ENCODE measurements at regions not wholly inside any gene's neighbourhood (a gene's known extent, or its start where the extent isn't known, plus 50 kb on each side); places are given as distances from the start of the nearest gene placed in this dataset.

DNA sequence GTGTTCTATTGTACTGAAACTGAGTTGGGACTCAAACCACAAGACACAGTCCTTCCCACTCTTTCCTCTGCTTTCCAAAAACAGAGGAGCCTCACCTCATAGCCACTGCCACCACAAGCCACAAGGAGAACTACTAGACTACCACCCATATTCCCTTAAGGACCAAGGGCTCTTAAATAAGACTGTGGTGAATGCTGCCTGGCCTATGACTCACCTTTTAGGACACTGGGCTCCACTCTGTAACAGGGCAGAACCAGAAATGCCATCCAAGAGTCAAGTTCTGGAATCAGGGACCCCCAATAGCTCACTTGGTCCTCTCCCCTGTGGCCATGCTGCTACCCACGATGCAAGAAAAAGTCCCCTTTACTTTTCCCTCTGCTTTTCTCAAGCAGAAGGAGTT is 851.4 kb downstream of the BCL11A start:
- DNase-seq: no peak

DNA sequence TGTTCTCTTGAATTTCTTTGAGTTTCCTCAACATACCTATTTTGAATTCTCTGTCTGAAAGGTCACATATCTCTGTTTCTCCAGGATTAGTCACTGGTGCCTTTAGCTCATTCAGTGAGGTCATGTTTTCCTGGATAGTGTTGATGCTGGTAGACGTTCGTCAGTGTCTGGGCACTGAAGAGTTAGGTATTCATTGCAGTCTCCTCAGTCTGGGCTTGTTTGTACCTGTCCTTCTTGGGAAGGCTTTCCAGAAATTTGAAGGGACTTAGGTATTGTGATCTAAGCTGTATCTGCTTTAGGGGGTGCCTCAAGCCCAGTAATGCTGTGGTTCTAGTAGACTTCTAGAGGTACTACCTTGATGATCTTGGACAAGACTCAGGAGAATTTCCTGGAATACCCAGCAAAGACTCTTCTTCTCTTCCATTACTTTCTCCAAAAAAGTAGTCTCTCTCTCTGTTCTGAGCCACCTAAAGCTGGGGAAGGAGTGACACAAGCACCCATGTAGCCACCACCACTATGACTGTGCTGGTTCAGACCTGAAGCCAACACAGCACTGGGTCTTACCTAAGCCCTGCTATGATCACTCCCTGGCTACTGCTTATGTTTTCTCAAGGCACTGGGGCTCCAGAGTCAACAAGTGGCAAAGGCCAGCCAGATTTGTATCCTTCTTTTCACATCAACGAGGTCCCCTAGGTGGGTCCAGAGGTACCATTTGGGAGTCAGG is 852.0 kb downstream of the BCL11A start:
- DNase-seq: no peak

DNA sequence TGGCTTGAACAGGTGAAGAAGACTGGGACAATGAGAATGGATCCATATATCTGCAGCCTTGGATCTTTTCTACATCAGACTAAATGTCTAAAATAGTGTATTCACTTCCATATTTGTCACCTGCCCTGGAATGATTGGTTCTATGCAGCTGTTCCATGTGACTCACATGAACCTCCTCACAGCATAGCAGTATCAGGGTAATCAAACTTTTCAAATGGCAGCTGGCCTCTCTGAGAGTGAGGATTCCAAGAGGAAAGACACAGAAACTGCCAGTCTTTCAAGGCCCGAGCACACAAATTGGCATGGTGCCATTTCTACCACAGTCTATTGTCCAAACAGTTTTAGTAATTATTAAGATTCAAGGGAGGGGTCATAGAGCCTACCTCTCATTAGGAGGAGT is 859.3 kb downstream of the BCL11A start:
- no peak for DNase-seq

DNA sequence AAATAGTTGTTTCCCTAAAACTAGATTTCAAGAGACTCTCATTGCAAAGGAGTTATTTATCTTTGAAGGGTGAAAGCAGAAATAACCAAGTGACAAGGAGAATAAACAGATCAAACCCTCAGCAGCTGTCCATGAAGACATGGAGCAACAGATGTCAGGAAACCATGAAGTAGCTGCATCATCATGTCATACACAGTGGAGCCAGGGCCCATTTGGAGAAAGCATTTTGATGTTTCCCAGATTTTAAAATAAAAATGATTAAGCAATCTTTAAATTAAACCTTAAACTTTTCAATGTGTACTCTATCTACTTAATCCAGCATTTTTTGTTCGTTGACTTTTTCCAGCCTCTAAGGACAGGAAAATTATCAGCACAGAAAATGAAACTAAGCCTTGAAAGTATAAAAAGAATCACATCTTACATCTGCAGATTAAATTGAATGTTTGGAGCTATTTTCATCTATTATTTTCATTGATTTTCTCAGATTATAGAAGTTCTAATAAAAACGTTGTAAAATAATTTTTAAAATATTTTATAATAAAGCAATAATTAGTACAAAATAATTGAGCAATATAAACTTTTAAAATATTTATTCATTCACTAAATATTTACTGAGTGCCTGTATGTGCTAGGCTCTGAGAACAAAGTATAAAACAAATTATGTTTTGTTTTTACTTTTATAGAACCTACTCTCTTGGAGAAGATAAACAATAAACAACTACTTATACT is 860.1 kb downstream of the BCL11A start:
- no peak for DNase-seq

DNA sequence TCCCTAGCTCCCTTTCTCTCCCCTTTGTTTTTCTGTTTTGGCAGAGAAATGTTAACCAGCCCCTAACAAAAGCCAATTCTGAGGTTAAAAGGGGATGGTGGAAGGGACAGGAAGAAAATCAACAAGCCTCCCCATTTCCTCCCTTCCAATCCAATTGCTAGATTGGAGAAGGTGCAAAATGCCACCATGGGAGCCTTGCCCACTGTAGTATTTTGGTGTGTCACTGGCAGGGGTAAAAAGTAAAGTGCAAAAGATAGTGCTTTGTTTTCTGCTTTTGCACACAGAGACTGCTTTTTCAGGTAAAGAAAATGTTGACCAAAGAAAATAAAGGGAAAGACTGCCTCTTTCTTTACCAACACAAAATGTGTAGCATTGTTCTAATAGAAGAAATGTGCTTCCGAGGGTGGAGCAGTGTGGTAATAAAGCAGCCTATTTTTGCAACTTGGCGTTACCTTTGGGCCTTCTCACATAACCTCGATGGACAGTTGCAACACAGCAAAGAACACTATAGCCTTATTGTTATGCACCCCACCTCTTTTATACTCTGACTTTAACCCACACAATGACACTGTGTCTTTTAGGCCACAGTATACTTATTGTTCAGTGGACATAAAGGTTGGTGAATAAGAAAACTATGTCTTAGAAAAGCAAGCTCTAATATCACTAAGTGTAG is 861.8 kb downstream of the BCL11A start:
- DNase-seq: no peak

DNA sequence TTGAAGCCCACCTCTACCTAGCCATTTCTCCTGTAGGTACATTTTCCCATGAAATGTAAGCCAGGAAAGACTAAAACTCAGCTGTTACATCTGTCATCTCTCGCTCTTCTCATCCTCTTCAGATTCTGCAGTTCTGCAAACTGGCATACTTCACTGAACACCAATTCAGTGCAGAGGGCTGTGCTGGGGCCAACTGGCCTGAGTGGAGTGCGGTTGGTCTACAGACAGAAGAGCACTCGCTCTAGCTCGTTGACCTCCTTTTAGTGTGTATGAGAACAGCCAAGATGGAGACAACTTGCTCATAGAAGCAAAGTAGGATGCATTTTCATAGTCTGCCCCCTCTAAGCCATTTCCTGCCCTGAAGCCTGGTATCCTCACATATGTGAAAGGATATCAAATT is 862.6 kb downstream of the BCL11A start:
- DNase-seq: no peak

DNA sequence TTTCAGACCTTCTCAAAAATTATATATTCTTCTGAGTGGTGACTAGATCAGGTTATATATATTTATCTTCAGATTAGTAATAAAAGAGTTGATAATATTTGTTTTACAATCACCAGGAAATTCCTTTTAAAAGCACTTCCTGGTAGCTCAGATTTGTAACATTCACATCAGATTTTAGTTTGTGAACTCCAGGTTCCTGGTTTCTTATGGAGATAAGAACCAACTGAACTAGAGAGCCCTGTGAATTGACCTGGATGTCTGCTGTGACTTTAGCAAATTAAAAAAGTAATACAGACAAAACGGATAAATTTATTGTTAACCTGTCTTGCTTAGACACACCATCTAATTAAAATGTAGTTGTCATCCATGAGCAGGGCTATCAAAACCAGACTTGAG is 868.7 kb downstream of the BCL11A start:
- DNase-seq: no peak

DNA sequence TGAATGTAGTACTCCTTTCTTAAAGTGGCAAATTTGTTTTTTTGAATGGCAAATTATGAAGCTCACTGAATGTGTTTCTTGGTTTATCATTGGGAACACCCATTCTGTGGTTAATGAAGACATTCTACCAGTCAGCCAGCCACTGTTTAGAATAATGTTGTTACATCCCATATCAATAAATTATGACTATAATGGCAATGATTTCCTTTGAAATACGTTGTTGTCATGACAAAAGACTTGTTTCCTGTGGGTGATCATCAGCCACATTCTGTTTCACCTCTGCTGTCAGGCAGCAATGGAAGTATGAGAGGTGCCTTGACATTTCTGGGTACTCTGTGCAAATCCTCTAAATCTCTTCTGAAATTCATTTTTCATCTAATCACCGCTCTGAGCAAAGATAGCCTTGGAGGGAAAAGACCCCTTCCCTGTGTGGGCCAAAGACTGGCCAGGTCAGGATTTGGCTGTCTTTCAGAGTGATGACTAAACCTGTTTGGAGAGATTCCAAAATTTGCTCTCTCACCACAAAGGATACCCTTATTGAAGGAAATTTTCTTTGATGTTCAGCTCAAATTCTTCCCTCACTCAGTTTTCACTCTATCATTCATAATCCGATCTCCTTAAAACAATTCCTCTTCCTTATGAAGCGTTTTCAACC is 869.2 kb downstream of the BCL11A start:
- DNase-seq: no peak

DNA sequence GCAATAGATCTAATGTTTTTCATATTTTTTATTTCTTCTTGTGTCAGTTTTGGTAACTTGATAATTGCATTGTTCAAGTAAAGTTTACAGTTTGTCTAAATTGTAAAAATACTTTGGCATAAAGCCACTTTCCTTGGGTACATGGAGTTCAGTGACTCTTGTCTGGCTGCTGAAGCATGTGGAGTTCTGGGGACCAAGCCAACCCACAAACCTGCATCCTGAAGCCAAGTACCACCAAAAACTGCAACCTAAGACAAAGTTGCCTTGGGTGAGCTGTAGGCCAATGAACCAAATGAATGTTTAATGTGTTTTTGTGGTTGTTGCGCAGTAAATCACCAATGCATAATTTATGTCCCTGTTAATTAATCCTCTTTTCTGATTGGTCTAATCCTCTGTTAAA is 872.6 kb downstream of the BCL11A start:
- DNase-seq: no peak

DNA sequence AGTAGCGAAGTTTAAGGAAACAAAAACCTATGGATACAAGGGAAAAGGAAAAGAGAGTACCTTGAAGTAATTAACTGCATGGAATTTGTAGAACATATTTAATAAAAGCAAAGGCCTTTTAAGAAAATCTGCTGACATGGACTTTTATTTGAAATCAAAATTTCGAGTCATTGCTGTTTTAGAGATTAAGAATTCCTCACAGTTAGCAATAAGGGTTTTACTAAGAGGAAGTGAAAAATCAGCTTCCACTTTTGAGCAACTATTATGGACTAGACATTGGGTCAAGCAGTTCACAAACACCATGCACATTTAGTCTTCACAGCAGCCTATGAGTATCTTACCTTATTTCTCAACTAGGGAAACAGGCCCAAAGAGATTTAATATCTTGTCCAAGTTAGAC is 876.3 kb downstream of the BCL11A start:
- DNase-seq: no peak

DNA sequence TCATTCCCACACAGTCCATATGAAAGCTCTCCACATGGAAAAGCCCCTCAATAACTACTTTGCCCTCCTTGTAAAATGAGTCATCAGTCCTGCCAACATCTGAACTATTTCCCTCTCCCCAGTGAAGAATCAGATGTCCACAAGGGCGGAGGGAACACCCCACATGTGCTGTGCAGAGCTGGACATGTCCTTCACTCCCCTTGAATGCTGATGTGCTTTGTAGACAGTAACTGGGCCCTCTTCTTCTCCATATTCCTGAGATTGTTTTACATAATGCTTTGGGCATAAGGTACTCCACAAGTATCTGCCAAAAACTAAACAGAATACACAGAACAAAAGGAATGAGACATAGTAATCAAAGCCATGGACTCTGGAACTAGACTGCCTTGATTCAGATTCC is 879.4 kb downstream of the BCL11A start:
- DNase-seq: no peak

DNA sequence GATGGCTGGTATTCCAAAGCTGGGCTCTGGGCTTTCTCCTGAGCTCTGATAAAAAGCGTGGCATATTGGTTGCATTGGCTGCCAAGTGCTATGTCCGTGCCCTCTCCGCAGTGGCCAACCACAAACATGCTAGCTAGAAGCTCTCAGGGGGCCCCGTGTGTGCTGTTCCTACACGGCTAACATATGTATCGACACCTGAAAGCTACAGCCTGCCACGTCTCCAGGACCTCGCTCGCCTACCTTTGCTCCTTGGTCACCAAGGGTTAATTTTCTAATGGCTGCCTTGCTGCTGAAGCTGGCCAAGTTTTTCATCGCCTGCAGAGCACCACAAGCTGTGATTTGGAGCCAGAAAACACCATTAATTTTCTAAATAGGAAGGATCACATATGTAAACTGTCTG is 888.4 kb downstream of the BCL11A start:
- DNase-seq: no peak

DNA sequence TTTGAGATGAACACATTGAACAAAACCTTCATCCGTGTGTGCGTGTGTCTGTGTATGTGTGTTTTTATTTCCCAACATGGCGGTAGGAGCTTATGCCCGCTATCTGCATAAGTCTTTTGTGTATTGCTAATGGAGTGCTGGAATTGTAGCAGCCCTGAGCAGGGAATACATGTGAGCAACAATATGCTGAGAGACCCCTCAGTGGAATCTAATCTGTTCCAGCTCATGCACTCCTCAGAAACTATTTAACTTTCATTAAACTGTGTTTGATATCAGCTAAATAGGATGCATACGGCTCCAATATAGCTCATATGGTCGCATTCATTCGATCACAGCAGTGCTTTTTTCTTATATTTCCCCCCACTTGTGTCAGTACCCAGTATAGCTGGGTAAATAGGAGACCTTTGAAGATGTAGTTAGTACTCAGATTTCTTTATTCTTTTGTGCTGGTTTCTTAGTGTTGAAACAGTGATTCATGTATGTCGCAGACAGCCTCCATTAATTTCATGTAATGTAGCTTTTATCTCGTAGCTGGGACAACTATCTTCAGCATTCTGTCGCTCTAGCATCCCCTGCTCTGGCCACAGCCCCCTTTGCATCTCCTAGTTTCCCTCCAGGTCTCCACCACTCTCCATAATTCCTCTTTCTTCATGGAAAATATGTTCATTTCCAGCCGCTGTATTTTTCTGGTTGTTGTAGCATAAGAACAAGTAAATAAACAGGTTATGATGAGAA is 891.2 kb downstream of the BCL11A start:
- no peak for DNase-seq

DNA sequence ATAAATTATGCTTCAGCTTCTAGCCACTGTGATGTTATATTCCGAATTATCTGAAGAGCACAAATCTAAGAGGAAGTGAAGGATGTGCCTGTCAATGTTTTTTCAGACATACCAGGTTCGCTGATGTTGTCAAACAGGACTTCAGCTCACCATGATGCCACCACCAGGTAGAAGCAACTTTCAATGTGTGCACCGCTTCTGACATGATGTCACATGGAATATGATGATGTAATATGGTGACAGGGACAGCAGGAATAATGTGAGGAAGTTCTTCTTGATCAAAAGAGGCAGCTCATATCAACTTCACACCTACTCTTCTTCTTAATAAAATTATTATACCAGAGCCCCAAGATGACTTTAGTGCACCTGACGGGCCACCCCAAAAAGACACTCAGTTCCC is 893.2 kb downstream of the BCL11A start:
- DNase-seq: no peak

DNA sequence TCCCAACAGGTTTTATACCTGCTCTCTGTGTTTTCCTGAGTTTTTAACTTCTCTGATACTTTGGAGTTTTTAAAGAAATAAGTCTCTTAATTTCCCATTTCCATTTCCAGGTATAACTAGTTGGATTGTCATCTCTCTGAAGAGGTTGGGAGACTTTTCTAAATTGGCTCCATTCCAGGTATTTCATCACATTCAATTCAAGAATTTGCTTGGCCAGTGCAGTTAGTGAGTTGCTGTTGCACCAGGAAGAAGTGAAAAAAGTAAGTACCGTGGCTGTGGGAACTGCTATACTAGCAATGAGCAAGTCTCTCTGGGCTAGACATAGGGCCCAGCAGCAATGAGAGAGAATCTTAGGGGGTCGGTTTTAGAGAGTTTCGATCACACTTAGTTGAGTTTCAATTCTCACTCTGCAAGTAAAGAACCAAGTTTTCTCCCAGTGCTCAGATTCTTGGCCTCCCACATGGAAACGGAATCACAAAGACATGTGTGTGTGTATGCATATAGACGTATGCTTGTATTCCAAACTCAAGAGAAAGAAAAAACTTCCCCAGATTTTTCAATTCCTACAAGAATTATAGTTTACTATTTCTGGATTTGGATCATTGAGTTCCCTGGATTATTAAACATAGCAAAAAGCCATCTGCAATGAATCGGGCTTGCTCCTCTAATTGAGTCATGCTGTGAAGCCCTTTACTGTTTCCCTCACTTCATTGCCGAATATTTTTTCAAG is 894.4 kb downstream of the BCL11A start:
- DNase-seq: no peak

DNA sequence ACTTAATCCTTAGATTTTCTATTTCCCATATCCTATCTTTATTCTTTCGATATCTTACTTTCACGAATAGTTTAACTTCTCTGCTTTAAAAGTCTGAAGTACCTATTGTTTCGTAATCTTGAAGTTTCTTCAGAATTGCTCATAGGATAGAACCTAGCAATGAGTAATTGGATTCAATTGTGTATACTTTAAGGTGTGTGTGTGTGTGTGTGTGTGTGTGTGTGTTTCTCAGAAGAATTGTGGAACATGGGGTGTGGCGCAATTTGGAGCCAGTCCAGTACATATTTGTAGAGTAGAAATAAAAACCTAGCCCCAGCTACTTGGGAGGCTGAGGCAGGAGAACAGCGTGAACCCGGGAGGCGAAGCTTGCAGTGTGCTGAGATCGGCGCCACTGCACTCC is 897.6 kb downstream of the BCL11A start:
- no peak for DNase-seq

DNA sequence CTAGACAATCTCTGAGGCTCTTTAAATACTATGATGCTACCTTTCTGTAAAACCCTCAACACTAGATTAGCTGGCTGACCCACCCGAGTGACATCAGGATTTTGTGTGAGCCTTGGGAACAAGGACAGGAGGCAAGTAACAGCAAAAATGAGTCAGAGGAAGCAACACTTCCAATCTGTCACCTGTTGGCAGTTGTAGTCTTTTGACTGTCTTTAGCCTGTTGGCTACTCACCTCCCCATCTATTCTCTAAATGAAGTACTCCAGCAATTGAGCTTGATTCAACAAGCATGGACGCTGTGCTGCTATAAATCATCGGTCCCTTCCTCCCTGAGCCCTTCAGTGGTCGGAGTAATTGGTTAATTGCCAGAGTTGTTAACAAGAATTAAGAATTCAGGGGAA is 898.7 kb downstream of the BCL11A start:
- no peak for DNase-seq

DNA sequence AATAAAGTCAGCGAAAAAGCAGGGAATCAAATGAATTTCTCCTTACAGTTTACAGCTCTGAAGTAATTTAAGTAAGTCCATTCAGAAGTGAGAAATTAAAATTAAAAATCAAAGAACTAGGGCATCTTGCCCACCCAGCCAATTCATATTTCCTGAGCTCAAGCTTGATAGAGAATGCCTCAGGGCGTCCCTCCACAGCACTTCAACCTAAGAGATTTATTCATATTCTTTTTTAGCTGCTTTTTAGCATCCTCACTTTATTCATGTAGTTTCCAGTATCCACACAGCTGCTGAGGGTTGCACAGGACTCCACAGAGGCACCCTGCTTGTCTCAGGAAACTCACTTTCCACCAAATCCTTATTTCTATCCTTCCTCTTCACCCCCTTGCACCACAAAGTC is 900.3 kb downstream of the BCL11A start:
- DNase-seq: no peak

DNA sequence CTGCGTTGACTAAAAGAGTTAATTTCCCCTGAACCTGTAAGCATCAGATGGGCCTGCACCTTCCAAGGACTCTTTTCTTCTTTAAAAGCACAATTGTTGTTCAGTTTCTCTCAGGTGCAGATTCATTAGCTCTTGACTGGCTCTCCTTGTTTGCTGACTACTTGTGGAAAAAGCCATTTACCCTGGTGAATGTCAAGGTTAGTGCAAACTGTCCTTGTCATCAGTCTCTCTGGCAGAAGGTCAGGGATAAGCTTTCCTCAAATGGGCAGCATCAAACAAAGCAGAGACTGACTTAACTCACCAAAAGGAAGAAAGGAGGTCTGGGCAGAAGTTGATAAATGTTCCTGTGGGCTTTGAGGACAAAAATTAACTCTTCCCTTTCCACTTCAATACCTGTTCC is 922.7 kb downstream of the BCL11A start:
- no peak for DNase-seq

DNA sequence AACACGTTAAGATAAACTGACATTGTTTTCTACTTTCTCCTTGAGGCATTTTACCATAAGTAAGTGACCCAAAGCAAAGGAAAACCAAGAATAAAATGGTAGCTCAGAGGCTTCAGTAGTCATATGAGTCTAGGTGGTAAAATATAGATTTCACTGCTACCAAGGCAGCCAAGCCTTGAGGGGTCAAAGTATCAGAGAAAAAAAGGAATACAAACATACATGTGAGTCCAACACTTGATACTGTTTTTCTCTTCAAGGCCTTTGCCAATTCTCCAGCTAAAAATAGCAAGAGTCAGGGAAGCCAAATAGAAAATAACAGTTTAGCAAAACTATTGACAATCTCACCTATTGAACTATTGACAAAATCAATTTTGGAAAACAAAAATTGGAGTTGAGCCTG is 925.9 kb downstream of the BCL11A start:
- DNase-seq: no peak

DNA sequence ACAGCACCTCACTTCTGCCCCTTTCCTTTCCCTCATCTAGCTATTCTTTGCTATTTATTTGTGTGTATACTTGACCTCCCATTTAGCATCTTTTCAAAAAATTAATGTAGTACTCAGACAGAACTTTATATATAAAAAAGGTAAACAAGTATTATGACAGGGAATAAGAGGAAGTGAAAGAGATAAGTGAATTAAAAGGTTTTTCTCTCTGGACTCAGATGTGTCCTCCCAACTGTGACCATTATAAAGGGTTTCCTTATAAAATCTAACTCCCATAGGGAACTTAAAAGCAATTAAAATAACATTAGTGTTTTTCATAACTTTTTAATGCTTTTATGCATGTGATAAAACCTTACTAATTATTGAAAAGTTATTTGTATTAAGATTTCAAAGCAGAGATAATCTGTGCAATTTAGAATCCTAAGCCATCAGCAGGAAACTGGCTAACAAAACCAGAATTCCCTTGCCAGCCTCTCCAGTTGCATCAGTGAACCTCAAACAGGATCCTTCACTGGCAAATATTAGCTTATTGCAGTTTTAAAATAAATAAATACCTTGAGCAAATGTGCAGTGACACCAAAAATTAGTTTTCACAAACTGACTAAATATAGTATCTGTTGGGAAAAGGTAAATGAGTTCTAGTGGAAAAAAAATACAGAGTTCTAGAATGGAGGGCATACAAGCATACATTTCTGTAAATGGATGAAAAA is 930.7 kb downstream of the BCL11A start:
- no peak for DNase-seq

DNA sequence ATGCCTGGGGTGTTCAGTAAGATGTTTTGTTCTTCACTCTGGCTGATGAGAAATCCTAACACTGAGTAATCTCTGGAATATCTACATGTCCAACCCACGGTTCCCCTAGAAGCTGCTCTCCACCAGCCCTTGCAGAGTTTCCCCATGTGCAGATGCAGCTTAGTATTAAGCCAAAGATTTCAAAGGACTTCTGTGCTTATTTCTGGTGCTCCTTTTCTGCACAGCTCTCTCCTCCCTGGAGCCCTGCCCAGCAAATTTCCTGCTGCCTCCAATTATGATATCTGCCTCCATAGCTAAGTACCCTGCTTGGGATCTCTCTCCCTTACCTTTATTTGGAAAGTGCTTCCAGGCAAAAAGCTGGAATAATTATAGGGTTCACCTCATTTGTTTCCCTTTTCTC is 949.3 kb downstream of the BCL11A start:
- DNase-seq: no peak
